Astrocyte (in vitro differentiated cells and primary cell): ENCODE measurements at regions not wholly inside any gene's neighbourhood (a gene's known extent, or its start where the extent isn't known, plus 50 kb on each side); places are given as distances from the start of the nearest gene placed in this dataset.

Experiments
- EZH2 ChIP-seq: IDR thresholded peaks from 2 replicates; pipeline ENCODE4 v1.6.1; 2012; ENCODE audit warnings: mild to moderate bottlenecking, low read length, inconsistent platforms; ENCODE audit not compliant: insufficient read depth
- TF ChIP-seq, protein P1 (sequence below): IDR thresholded peaks from 2 replicates; pipeline ENCODE4 v1.5.1; 2011; ENCODE audit warnings: low read depth, mild to moderate bottlenecking, inconsistent platforms, low read length, moderate library complexity; ENCODE audit not compliant: insufficient read depth

GRCh38 chrX:3450881-3451570 lies 104.6 kb upstream of the MXRA5 start:
- TF ChIP-seq, protein P1, sequence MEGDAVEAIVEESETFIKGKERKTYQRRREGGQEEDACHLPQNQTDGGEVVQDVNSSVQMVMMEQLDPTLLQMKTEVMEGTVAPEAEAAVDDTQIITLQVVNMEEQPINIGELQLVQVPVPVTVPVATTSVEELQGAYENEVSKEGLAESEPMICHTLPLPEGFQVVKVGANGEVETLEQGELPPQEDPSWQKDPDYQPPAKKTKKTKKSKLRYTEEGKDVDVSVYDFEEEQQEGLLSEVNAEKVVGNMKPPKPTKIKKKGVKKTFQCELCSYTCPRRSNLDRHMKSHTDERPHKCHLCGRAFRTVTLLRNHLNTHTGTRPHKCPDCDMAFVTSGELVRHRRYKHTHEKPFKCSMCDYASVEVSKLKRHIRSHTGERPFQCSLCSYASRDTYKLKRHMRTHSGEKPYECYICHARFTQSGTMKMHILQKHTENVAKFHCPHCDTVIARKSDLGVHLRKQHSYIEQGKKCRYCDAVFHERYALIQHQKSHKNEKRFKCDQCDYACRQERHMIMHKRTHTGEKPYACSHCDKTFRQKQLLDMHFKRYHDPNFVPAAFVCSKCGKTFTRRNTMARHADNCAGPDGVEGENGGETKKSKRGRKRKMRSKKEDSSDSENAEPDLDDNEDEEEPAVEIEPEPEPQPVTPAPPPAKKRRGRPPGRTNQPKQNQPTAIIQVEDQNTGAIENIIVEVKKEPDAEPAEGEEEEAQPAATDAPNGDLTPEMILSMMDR = no peak
- no peak for TF ChIP-seq EZH2
